Retinal pigment epithelial cell (primary cell): ENCODE measurements at regions not wholly inside any gene's neighbourhood (a gene's known extent, or its start where the extent isn't known, plus 50 kb on each side); places are given as distances from the start of the nearest gene placed in this dataset.
"Not testable (repeated sequence)": the region's sequence is repeated elsewhere in the genome, so short reads cannot be mapped to it uniquely, and the experiment has no call there.

ENCODE experiments used
- DNase-seq: peaks from one replicate; pipeline ENCODE4 v3.0.0-alpha.2; 2010; ENCODE audit warnings: low read depth
- H3K4me3 ChIP-seq: 2 replicates; pipeline ENCODE4 v1.5.1; 2011; ENCODE audit warnings: mild to moderate bottlenecking, low read length, control low read depth, moderate library complexity
- TF ChIP-seq, protein P1 (sequence below): conservative IDR thresholded peaks from 2 replicates; pipeline ENCODE4 v1.5.1; 2011; ENCODE audit warnings: low read depth, low read length, control low read depth, inconsistent platforms

DNA sequence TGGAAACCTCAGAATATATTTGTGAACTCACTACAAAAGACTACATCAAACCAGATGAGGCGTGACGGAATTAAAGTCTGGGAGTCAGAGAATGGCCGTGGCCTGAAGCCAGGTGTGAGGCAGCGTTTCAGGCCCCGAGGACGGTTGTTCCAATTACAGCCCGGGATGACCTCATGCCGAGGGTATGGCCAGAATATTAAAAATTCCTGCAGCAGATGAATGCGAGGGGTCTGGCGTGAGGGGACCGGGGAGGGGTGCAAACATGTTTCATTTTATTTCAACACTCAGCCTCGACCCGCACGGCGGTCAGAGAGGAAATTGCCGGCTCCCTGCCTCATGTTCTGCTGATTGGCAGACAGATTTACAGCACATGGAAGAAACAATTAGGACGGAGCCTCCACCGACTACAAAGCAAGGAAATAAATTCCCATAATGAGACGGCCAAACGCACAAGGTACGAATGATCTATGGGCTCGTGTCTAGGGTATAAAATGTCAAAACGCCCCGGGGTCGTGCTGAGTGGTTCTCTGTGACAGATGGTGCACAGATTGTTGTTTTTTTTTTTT, 289.7 kb downstream of the SHOX start:
- TF ChIP-seq, protein P1, sequence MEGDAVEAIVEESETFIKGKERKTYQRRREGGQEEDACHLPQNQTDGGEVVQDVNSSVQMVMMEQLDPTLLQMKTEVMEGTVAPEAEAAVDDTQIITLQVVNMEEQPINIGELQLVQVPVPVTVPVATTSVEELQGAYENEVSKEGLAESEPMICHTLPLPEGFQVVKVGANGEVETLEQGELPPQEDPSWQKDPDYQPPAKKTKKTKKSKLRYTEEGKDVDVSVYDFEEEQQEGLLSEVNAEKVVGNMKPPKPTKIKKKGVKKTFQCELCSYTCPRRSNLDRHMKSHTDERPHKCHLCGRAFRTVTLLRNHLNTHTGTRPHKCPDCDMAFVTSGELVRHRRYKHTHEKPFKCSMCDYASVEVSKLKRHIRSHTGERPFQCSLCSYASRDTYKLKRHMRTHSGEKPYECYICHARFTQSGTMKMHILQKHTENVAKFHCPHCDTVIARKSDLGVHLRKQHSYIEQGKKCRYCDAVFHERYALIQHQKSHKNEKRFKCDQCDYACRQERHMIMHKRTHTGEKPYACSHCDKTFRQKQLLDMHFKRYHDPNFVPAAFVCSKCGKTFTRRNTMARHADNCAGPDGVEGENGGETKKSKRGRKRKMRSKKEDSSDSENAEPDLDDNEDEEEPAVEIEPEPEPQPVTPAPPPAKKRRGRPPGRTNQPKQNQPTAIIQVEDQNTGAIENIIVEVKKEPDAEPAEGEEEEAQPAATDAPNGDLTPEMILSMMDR, result no peak
- no peak for DNase-seq
- no peak overlapping the region for H3K4me3 ChIP-seq

DNA sequence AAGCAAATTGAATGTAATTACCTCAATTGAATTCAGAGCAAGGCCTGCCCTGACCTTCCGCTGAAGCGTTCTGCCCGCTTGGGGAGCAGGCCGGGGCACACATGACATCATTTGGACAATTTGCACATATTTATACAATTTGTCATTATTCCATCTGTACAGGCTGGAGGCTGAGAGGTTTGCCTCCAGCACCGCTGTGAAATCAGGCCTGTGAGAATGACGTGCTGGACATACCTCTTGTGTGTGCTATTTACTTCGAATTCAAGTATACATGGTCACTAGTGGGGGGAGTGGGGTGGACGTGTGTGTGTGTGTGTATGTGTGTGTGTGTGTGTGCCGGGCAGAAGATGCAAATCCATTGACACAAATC, 285.6 kb downstream of the SHOX start:
- TF ChIP-seq, protein P1, result no peak
- no peak for DNase-seq
- H3K4me3 ChIP-seq, result no peak overlapping the region

DNA sequence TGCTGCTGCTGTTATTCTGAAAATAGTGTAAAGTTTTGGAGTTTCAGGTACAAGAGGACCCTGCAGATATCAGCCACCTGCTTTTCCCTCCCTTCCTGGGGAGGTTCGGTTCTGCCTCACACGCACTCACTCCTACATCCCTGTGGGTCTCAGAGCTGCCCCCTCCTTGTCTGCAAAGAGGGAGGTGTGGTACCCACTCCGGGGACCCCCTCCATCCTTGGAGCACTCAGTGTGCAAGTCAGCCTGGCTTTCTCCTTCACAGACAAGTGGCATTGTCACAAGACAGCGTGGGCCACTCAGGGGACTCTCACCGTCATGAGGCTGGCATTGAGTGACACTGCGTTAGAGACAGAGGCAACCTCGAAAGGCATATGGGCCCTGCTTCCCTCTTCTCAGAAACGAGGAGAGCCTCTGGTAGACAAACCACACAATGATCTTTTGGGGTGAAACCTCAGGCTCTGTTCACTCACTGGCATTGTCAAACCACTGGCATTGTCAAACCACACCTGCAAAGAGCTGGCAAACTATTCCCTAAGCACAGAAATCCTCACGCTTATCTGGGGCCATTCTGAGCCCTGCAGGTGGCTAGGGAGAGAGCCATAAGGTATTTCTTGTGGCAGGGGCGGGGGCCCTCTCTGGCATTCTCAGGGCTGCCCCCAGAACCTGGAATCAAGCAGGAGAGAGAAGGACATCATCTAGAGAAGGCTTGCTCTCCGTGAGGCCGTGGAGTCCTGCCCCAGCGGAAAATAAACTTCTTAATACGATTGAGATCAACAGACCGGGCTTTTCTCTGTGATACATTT, 285.0 kb downstream of the SHOX start:
- TF ChIP-seq, protein P1, result no peak
- no peak for DNase-seq
- no peak overlapping the region for H3K4me3 ChIP-seq

DNA sequence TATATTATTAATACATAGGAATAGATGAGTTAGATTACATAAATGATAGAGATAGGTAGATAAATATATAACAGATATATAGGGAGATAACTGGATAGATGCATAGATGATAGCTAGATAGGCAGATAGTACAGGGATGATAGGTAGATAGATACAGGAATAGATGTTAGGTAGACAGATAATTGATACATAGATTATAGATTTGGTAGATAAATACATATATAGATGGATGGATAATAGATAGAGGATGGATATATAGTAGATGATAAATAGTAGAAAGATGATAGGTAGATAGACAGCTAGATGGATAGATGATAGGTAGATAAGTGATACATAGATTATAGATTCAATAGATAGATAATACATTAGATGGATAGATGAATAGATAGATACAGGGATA, 283.6 kb downstream of the SHOX start:
- no peak overlapping the region for H3K4me3 ChIP-seq
- TF ChIP-seq, protein P1, result no peak
- DNase-seq, result no peak

DNA sequence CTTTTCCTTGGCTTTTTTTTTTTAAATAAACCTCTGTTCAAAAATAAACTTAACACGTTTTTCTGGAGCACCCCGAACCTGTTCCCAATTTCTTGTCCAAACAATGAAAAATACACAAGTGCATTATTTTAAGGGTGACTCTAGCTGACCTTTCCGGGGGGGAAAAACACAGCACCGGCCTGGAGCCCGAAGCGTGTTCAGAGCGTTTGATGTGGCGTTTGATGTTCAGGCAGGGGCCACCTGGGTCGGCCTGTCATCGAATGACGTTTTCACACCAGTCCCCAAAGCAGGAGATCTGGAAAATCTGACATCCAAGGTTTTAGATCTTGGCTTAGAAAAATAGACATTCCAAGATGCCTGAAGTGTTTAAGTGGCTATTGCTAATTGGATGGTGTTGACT, 282.1 kb downstream of the SHOX start:
- no peak overlapping the region for H3K4me3 ChIP-seq
- DNase-seq, result no peak
- TF ChIP-seq, protein P1, result no peak

DNA sequence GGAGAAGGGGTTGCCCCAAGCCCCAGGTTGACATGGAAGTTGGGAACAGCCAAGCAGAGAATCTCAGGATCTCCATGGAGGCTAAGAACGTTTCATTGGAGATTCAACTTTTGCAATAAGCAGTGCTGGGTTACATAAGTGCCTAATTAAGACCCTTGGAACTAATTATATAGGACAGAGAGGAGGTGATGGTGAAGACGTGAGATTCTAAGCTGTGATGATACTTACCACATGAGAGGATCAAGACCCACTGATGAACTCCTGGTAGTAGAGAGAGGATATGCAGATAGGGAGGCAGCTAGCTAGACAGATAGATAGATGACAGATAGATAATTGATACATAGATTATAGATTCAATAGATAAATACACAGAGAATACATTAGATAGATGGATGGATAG, 278.5 kb downstream of the SHOX start:
- not testable (repeated sequence) for H3K4me3 ChIP-seq, DNase-seq

DNA sequence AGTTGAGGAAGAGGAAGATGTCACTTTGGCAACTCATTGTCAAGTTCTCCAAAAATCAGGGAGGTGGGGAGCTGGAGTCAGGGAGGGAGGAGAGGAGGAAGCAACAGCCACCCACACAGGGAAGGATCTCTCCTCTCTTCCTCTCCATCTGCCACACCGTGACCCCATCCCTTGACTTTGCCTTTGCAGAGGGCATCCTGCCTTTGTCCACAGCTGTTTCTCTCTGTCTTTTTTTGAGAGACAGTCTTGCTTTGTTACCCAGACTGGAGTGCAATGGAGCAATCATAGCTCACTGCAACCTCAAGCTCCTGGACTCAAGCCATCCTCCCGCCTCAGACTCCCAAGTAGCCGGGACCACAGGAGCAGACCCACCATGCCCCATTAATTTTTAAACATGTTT, 276.0 kb downstream of the SHOX start:
- H3K4me3 ChIP-seq, result no peak overlapping the region
- no peak for DNase-seq
- TF ChIP-seq, protein P1, result no peak
